Fibroblast of skin of back (primary cell): ENCODE measurements at regions not wholly inside any gene's neighbourhood (a gene's known extent, or its start where the extent isn't known, plus 50 kb on each side); places are given as distances from the start of the nearest gene placed in this dataset.
A peak's percentile ranks its signal among the peaks of the same experiment; 100 is the strongest.
"Not testable (repeated sequence)": the region's sequence is repeated elsewhere in the genome, so short reads cannot be mapped to it uniquely, and the experiment has no call there.

Experiments
- DNase-seq: peaks from one replicate; pipeline ENCODE4 v3.0.0-alpha.2; 2013

DNA sequence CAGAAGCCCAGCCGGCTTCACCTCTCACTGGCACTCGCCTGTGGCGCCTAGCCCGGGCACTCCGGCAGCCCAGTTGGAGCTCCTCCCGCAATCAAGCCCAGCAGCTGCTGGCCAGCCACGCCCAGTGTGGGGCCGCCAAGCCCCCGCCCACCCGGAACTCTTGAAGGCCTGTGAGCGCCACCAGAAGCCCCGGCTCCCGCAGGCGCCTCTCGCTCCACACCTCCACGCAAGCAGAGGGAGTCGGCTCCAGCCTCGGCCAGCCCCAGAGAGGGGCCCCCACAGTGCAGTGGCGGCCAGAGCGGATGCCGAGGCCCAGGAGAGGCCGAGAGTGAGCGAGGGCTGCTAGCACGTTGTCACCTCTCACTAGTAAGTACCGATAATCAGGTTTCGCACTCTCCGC lies 240.7 kb downstream of the TFEC start:
- DNase-seq = no peak

DNA sequence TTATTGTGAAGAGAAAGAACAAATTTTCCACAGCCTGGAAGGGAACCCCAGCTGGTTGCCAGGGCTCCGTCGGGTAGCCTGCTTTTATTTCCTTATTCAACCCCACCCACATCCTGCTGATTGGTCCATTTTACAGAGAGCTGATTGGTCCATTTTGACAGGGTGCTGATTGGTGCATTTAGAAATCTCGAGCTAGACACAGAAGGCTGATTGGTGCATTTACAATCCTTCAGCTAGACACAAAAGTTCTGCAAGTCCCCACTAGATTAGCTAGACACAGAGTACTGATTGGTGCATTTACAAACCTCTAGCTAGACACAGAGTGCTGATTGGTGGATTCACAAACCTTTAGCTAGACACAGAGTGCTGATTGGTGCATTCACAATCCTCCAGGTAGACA lies 241.1 kb downstream of the TFEC start:
- not testable (repeated sequence) for DNase-seq

DNA sequence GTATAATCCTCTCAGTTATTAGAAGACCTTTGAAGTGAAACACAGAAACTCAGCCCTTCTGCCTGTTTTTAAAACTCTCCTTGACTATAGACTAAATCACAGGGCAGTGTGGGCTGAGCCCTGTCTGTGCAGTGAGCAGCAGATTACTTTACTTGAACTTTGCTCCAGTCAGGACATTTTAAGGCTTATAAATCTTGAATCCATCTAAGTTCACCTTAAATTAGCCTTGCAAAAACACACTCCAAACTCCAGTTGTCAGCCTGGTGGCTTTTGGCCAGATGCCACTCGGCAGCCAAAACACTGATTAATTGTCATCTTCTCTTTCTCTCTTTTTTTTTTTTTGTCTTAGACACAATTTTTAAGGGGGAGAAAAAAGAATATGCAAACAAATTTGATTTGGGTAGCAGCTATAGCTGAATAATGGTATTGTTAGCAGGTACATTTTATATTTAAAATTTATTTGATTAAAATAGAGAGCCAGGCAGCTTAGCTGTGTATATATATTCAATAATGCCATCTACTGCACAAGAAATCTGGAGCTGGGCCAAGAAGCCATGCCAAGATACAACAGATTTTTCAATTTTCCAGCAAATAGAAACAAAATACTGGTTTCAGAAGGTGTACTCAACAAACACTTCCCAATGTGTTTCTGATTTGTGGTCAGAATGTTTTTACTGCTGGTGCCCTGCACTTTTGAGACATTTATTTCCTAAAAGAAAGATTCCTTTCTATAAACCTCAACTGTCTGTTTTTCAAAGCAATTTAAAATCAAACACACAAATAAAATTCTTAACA lies 247.7 kb downstream of the TFEC start:
- DNase-seq = peak; percentile 9

DNA sequence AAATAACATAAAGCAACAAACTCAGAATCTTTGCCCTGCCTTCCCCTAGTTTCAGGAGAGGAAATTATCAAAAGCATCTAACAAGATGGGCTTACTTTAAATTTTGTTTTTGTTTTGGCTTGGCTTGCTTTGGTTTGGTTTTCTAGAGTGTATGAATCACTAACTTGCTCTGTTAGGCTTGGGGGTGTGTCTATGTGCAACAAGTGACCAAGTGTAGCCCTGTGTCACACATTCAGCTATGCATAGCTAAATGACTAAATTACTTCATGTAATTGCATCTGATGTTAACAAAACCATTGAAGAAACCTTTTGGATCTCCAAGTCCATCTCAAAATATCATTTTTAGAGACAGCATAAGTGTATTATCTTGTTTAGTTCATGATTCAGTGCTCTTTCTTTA lies 251.0 kb downstream of the TFEC start:
- DNase-seq = peak; percentile 9

DNA sequence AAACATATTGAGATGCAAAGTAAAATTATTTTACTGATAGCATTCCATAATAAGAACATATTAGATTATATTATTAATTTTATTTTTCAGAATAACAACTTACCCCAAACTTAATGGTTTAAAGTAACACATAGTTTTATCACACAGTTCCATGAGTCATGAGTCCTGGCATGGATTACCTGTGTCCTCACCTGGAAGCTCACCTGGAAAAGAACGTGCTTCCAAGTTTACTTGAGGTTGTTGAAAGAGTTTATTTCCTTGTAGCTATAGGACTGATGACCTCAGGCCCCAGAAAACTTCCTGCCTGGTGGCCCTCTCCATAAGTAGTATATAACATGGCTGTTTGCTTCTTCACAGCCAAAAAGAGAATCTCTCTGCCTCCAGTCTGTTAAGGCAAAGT lies 254.6 kb downstream of the TFEC start:
- DNase-seq = no peak

DNA sequence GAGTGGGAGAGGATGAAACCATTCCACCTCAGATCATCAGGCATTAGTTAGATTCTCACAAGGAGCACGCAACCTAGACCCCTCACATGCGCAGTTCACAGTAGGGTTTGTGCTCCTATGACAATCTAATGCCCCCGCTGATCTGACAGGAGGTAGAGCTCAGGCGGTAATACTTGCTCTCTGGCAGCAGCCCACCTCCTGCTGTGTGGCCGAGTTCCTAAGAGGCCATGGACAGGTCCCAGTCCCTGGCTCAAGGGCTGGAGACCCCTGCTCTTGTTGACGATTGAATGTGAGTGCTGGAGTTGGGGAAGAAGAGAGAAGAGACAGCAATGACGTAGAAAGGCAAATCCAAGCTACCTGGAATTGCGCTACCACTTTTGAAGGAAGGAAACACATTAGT lies 267.2 kb downstream of the TFEC start:
- no peak for DNase-seq

DNA sequence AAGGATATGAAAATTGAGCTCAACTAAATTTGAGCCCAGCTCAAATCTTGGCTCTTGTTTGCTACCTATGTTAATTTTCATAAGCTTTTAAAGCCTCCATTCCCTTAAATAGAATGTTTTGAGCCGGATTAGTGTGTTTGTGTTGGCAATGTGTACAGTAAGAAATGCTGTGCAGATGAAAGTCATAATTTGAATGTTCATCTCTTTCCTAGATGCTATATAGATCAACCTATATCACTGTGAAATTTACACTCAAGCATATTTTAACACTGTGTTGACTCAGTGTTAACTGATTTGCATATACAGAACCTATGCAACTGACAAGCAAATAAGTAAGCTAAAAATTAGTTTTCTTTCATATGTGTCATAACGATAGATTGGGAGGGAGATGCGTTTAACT lies 272.5 kb downstream of the TFEC start:
- no peak for DNase-seq

DNA sequence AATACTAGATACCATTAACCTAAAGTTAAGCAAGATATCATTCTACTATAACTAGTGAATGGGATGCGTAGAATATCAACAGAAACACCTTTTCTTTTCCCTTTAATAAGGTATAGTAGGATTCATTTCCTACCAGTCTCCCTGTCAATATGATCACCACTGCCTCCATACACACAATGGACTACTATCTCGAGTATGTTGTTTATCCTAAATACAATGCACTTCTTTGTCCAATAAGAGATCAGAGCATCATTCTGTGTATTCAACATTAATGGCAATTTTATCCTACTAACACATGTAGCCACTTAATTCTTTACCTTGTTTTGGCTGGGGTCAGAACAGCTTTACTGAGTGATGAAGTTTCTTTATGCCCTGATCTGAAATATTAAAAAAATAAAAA lies 276.3 kb downstream of the TFEC start:
- DNase-seq = no peak

DNA sequence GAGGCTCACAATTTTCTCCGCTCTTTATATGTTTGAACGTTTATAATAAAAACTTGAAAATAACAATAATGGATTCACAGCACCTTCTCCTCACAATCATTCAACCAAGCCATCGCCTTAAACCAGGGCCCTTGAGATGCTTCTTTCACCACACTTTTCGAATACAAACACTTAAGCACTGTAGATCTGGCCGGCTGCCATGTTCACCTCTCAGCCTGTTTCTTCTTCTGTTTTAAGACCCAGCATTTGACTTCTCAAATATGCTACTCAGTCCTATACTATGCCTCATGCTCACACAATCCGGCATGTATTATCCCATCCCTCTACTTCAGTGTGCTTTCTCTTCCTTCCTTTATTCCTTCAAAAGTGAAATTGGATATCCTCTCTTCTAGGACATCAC lies 280.6 kb downstream of the TFEC start:
- no peak for DNase-seq

DNA sequence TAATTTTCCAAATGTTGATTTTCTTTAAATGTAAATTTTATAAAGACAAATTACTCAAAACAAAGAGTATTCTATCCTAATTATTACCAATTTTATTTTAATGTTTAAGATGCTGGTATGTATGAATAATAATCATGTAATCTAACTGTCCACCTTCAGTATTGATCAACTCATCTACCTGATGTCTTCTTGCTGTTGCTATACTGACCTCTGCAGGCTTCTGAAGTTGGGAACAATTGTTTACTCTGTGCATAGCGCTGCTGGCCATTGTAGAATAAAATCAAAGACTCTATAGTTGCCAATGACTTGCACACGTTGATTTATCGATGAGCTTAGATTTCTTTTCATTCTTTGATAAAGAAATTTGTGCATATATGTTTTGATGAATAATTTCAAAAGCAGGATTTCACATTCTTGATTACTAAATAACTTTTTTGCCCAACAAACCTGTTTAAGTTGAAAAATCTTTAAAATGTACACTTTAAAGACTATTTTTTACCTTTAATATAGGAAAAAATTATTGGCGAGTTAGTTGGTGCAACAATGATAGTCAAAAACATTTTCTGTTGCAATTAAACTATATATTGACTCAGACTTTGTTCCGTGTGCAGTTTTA lies 282.3 kb downstream of the TFEC start:
- DNase-seq = peak; percentile 6

DNA sequence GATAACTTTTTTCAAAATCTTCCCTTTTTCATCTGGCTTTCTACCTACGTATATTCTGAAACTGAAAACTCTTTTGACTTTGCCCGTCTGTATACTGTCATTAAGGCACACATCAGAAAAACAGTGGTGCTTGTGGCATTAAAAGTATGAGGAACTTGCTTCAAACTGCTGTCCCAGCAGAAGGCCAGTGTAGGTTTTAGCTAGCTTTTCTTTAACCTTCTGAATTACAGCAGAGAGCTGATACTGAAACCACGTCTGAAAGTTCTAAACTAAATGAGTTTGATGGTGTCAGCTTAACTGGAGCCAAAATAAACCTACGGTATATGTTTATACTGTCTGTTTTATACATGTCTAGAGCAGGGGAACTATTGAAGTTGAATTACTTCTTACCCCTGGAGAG lies 283.4 kb downstream of the TFEC start:
- no peak for DNase-seq

DNA sequence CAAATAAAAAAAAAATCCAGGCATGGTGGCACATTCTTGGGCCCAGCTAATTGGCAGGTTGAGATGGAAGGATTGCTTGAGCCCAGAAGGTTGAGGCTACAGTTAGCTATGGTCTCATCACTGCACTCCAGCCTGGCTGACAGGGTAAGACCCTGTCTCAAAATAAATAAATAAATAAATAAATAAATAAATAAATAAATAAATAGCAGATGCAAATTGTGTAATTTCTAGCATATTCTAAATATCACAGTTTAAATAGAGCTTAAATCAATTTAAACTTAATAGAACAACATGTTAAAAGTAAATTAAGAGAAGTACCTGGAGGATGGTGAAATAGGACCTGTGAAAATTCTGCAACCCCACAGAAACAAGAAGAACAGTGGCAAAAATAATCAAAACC lies 290.5 kb downstream of the TFEC start:
- DNase-seq = no peak

DNA sequence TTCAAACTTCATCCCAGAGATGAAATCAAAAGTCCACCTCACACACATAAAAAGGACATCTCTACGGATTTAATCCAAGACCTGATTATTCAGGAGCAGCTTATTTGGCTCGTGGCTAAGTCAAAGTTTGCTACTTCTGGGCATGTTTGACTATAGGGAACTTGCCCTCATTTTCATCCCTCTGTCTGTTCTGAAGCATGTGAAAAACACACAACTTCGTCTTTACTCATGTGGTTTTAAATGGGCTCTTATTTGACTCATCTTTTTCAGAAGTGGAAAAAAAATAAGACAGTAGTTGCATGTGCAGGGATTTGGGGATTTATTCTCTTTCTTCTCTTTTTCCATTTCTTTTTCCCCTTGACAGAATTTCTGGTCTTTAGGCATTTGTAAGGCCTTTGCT lies 295.9 kb downstream of the TFEC start:
- DNase-seq = peak; percentile 36

DNA sequence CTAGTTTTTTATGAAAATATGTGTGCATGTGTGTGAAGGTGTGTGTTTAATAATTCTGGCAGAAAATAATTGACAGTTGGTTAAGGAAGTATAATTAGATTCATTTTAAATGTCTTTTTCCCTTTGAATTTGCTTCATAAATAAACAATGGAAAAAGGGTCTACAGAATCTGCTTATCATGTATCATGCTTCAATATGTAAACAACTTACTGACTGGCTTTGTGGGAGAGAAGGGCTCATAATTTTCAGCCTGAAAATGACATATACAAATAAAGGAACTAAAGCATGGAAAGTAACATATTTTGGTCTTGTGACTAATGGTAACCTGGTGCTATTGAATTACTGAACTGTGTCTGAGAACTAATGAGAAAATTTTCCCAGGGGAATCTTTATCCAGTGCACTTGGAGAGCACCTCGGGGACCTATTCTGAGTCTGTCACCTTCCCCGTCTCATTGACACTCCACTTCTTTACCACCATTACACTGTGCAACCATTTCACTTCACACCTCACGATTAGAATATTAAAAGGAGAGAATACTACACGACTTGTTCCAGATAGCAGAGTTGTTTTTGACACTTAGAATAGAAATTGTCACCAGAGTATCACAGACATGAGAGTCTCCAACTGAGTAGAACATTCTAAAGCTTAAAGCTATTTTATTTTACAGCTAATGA lies 298.6 kb downstream of the TFEC start:
- no peak for DNase-seq

DNA sequence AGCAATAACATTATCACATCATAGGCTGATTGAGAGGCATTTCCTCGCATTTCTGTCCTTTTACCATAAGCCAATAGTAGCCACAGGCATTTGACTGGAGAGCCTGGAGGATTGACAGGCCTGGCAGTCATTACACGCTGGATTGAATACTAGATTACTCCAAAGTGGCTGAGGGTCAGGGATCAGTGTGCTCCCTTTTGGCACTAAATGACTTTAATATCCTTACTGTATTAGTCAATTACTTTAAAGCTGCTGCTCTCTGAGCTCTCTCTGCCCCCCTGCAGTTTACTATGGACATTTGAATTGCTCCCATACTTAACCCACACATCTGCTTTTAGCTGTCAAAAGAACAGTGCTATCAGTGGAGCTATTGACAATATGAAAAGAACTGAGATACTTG lies 302.0 kb downstream of the TFEC start:
- no peak for DNase-seq

DNA sequence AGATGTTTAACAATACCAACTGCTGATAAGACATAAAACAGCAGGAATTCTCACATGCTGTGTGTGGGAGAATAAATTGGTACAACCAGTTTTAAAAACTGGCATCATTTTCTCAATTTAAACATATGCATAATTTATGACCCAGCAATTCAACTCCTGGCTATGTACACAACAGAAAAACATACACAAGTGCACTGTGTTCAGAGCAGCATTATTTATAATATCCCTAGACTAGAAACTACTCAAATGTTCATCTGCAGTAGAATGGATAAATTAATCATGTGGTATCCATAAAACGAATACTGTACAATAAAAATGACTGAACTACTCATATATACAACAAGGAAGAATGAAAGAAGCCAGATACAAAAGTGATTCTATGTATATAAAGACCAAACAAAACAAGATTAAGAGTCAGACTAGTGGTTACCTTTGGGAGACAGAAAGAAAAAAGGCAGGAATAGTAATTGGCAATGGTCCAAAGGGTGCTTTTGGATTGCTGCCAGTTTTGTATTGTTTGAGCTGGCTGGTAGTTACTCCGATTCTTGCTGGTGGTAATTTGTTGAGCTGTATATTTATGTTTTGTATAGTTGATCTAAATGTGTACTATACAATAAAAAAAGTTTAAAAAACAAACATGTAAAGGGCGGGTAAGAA lies 306.0 kb downstream of the TFEC start:
- DNase-seq = no peak

DNA sequence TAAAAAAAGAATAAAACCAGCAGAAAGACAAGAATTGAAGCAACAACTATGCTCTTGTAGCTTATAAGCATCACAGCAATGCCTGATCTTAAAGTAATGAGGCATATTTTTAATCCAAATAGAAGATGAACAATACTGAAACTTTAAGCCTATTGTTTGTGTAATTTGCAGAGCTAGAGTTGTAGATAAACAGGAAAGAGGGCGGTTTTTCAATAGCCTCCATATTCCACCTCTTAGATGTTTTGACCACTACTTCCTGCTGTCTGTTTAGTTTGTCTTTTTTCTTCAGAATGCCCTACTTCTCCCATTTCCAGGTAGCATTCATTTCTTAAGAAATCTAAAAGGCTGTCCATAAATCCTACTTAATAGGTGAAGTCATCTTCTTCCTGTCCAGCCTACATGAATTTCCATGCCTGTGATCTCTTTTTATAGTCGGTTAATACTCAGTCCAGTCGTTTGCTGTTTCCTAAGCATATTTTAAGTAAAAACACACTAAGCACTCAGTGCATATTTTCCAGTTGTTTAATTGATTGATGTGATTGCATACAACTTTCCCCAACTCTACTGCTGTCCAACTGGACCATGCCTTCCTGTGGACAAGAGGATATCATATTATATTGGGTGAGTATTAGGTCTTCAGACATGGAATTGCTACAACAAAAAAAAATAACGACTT lies 308.1 kb downstream of the TFEC start:
- no peak for DNase-seq

DNA sequence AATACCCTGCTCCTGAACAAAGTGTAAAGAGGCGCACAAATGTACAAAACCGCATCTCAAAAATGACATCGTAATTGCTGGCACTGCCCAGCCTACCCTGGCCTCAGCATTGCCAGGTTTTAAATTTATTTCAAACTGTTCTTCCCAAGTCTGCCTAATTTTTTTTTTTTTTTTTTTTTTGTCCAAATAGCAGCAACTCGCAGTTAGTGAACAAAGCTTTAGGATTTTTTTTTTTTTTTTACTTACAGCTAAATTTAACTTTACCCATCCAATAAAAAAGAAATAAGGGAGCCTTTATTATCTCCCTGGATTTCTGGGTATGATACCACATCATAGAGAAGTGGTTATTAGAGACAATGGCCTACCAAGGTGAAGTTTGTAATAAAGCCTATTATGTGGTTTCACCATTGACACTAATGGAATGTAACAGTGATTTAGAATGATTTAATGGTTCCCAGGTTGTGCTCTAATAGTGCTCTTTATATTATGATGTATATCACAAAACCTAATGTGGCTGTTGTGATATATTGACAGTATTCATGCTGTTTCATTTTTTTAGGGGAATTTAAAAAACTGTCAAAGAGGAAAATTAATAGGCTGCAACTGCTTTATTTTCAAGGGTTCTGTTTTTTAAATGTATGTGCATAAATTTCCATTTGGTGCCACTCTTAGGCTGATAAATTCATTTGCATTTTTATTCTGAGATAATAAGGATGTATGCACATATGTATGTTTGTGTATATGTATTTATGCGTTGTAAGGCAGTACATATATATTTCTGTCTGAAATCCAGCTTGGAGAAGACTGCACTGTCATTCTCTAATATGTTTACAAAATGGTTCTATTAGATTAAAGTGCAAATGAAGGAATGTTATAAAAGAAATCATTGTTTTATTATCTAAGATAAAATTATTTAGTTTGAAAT lies 309.0 kb downstream of the TFEC start:
- no peak for DNase-seq

DNA sequence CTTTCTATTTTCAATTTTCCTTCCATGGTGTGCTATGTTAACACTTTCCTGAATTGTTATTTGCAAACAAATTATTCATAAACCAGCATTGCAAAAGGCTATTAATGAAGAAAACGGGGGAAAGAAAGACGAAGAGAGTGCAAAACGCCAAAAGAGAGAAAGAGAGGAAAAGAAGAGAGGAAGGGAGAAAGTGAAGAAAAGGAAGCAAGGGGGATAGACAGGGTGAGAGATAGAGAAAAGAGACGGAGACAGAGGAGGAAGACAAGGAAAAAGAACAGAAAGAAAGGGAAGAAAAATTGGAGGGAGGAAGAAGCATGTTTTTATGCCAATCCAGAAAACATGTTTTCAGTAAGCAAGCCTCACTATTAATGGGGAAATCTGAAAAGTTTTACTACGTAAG lies 310.6 kb downstream of the TFEC start:
- no peak for DNase-seq

DNA sequence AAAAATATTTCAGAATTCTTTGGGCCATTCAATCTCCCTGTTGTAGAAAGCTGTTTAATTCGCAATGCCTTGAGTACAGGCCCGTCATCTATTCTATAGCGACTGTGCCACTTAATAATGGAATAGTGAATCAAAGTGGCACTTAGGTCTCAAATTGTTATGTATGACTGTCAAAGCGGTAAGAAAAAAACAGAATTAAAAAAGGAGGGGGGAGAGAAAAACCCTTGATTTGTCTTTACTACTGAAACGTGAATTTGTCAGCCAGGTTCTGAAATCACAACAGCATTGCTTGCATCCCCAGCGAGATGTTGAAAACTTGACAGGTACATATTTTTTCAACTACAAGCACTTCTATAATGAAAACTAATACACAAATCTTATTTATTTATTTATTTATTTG lies 320.9 kb downstream of the TFEC start:
- no peak for DNase-seq

DNA sequence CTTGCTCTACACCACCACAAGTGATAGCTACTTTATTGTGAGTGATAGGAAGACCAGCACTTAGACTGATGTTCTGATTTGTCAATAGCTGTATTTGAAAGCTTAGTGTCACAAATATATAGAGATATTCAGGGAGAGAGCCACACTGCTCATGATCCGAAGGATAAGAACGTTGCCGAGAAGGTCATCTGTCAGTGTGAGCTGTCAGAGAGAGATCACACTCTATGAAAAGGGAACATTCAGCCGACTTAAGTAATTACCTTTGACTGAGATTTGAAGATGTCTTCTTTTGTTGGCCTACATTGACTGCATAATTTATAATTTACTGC lies 322.6 kb downstream of the TFEC start:
- no peak for DNase-seq
